ENCODE measurements at regions not wholly inside any gene's neighbourhood (a gene's known extent, or its start where the extent isn't known, plus 50 kb on each side); places are given as distances from the start of the nearest gene placed in this dataset.

DNA sequence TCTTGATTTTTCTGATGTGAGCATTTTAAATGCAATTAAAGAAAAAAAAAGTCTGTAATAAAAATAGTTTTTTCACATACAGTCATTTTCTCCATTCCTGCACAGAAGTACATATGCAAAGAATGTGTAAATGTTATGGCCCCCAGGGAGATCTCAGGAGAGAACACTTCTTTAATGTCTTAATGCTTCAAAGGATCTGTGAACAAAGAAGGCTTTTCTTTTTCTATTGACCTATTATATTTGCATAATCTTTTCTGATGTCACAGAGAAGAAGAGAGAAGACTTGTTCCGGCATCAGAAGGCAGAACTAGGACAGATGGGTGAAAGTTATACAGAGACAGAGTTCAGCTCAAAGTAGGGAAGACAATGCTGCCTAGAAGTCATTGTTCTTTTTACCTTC is 413.5 kb upstream of the STXBP6 start:
- TF ChIP-seq, protein P1, sequence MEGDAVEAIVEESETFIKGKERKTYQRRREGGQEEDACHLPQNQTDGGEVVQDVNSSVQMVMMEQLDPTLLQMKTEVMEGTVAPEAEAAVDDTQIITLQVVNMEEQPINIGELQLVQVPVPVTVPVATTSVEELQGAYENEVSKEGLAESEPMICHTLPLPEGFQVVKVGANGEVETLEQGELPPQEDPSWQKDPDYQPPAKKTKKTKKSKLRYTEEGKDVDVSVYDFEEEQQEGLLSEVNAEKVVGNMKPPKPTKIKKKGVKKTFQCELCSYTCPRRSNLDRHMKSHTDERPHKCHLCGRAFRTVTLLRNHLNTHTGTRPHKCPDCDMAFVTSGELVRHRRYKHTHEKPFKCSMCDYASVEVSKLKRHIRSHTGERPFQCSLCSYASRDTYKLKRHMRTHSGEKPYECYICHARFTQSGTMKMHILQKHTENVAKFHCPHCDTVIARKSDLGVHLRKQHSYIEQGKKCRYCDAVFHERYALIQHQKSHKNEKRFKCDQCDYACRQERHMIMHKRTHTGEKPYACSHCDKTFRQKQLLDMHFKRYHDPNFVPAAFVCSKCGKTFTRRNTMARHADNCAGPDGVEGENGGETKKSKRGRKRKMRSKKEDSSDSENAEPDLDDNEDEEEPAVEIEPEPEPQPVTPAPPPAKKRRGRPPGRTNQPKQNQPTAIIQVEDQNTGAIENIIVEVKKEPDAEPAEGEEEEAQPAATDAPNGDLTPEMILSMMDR (IDR thresholded peaks at IDR 0.05), result no peak
- TF ChIP-seq POLR2A (IDR thresholded peaks at IDR 0.05) (no peak), POLR2AphosphoS5 (IDR thresholded peaks at IDR 0.05) (no peak)

All from breast epithelium (tissue), 3 donors.